Bronchial epithelial cell (primary cell): ENCODE measurements at regions not wholly inside any gene's neighbourhood (a gene's known extent, or its start where the extent isn't known, plus 50 kb on each side); places are given as distances from the start of the nearest gene placed in this dataset.

ENCODE experiments used
- DNase-seq: peaks from one replicate; pipeline ENCODE4 v3.0.0-alpha.2; 2010; ENCODE audit warnings: low read depth
- FAIRE-seq: peaks from 2 replicates; lab custom pipeline; 2011; peaks lifted over from hg19 to GRCh38; lab: Jason Lieb, UNC
- H3K27me3 ChIP-seq: 2 replicates; pipeline ENCODE4 v1.5.1; 2011; ENCODE audit warnings: low read length; ENCODE audit not compliant: control insufficient read depth, insufficient read depth
- H3K36me3 ChIP-seq: 2 replicates; pipeline ENCODE4 v1.5.1; 2011; ENCODE audit warnings: low read length; ENCODE audit not compliant: control insufficient read depth, insufficient read depth
- H3K4me3 ChIP-seq: 2 replicates; pipeline ENCODE4 v1.5.1; 2011; ENCODE audit warnings: mild to moderate bottlenecking, low read depth, low read length, control low read depth
- TF ChIP-seq, protein P1 (sequence below): IDR thresholded peaks from 2 replicates; pipeline ENCODE4 v1.5.1; 2011; ENCODE audit warnings: mild to moderate bottlenecking, moderate library complexity, low read length, control low read depth, inconsistent platforms; ENCODE audit not compliant: insufficient read depth, severe bottlenecking

DNA sequence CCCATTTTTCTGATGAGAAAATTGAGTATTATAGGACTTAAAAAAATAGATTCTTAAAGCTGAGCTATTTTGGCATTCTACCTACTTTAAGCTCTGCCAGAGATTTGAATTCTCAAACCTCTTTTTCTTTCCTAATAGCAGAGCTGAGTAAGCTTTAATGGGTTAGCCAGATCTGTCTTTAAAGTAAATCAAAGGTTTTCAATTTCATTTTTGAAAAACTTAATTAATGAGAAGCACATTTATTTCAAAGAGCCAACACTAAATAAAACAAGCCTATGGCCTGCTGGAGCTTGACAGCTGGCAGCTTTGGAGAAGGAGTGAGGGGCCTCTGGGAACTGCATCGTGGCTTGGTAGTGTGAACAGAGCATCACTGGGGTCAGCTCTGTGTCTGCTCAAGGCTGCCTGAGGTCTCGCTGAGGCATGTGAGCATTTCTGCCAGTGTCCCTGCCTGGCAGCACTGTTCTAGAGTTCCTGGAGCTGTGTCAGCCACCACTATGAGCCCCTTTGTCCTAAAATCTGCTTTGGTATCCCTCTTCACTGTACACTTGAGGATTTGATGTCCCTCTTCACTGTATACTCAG lies 50.4 kb upstream of the PRSS23 start:
- TF ChIP-seq, protein P1, sequence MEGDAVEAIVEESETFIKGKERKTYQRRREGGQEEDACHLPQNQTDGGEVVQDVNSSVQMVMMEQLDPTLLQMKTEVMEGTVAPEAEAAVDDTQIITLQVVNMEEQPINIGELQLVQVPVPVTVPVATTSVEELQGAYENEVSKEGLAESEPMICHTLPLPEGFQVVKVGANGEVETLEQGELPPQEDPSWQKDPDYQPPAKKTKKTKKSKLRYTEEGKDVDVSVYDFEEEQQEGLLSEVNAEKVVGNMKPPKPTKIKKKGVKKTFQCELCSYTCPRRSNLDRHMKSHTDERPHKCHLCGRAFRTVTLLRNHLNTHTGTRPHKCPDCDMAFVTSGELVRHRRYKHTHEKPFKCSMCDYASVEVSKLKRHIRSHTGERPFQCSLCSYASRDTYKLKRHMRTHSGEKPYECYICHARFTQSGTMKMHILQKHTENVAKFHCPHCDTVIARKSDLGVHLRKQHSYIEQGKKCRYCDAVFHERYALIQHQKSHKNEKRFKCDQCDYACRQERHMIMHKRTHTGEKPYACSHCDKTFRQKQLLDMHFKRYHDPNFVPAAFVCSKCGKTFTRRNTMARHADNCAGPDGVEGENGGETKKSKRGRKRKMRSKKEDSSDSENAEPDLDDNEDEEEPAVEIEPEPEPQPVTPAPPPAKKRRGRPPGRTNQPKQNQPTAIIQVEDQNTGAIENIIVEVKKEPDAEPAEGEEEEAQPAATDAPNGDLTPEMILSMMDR = no peak
- Histone ChIP-seq H3K36me3 (no peaks in the 10 kb centered on the region), H3K4me3 (no peak overlapping the region), H3K27me3 (no peaks in the 10 kb centered on the region)
- no peak for DNase-seq
- no peak for FAIRE-seq

DNA sequence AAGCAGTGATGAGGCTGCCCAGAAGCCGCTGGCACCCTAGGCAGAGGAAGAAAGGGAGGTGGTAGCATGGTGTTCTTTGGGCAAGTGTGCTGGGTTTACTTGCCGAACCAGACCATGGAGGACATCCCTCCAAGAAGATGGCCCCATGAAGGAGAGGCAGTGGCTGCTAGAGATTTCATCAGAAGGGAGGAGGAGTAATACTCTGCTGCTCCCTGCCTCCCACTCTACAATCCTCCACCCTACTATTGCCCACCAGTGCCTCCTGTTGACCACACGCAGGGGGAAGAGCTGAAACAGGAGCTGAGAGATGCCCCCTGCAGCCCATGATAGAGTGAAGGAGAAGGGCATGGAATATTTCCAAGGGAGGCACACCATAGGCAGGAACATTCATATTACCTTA lies 51.0 kb upstream of the PRSS23 start:
- TF ChIP-seq, protein P1 = no peak
- DNase-seq (no peak), FAIRE-seq (no peak)
- Histone ChIP-seq H3K36me3 (no peaks in the 10 kb centered on the region), H3K27me3 (no peaks in the 10 kb centered on the region), H3K4me3 (no peak overlapping the region)

DNA sequence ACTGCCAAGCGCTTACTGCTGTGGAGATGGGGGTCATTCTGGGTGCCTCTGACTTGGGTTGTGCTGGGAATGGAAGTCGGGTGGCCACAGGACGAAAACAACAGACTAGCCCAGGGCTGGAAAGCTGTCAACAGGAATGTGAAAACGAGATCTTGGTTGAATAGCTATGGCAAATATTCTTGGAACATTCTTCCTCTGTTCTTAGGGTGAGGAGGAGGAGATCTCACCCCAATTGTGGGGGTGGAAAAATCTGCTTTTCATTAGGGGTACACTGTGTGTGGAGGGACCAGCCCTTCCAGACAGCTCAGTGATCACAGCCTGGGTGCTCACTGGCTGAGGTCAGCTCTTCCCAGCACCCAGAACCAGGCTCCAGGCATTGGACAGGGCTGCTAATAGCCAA lies 52.0 kb upstream of the PRSS23 start:
- TF ChIP-seq, protein P1 = no peak

DNA sequence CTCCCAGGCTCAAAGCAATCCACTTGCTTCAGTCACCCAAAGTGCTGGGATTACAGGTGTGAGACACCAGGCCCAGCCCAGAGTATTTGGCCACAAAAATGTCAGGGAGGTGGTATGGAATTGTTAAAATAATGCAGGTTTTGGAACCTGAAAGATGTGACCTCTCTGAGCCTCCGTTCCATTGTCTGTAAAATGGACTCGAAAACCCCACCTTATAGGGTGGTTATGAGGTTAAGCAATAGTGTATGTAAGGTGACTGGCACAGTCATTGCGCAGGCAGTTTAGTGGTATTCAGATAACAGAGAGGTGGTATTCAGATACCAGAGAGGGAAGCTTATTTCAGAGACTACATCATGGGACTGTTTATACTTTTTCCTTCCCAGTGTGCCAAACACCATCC lies 52.5 kb upstream of the PRSS23 start:
- no peak overlapping the region for H3K4me3 ChIP-seq
- TF ChIP-seq, protein P1 = no peak
- H3K27me3 ChIP-seq = no peaks in the 10 kb centered on the region
- no peaks in the 10 kb centered on the region for H3K36me3 ChIP-seq
- DNase-seq (no peak), FAIRE-seq (no peak)

More for the DNA sequence above, 52.0 kb upstream of the PRSS23 start:
- Histone ChIP-seq H3K27me3 (no peaks in the 10 kb centered on the region), H3K4me3 (no peak overlapping the region), H3K36me3 (no peaks in the 10 kb centered on the region)
- no peak for DNase-seq
- FAIRE-seq = no peak

DNA sequence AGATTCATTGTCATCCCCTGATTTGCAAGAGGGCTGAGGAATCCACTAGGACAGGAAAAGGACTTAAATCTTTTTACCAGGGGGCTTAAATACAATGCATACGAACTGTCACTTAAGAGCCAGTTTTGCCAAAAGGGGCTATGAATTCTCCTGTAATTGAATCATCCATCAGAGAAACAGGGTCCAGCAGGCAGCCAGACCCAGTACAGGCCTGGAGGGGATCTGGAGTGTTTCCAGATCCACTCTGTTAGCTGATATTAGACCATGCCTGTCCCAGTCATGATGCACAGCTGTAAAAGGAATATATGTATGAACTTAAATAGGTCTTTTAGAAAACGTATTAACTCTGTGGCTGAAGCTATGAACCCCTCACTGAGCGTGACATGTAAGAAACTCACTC lies 53.8 kb upstream of the PRSS23 start:
- H3K27me3 ChIP-seq = no peaks in the 10 kb centered on the region
- no peak for FAIRE-seq
- DNase-seq = no peak
- no peak overlapping the region for H3K4me3 ChIP-seq
- H3K36me3 ChIP-seq = no peaks in the 10 kb centered on the region
- TF ChIP-seq, protein P1 = no peak

DNA sequence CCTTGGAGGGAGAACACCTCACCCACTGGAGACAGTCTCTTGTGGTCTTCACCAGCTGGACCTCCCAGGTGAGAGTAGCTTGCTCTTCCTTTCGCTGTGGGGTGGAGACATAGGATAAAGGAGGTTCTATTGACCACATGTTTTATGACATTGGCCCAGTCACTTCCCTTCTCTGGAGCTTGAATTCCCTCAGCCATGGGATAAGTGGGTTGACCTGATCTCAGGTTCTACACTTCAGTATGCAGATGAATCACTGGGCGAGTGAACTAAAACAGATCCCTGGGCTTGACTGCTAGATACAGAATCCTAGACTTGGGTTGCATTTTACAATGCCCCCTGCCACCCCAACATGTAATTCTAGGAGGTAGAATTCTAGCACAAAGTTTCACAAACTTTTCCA lies 54.8 kb upstream of the PRSS23 start:
- no peaks in the 10 kb centered on the region for H3K27me3 ChIP-seq
- TF ChIP-seq, protein P1 = no peak
- peak; percentile 54 for DNase-seq
- no peak for FAIRE-seq
- no peak overlapping the region for H3K4me3 ChIP-seq
- H3K36me3 ChIP-seq = no peaks in the 10 kb centered on the region
